Right renal pelvis (tissue), 4 donors: ENCODE measurements at regions not wholly inside any gene's neighbourhood (a gene's known extent, or its start where the extent isn't known, plus 50 kb on each side); places are given as distances from the start of the nearest gene placed in this dataset.

ENCODE experiments used
- DNase-seq, 4 donors: peaks; one replicate each; pipeline ENCODE4 v3.0.0-alpha.2; 2013; ENCODE audit warnings: low read depth in 4 of 4, low spot score in 3 of 4, missing footprints in 1 of 4

- no peak for DNase-seq
These were observed 169.6 kb upstream of the EYS start for GRCh38 chr6:65876668-65877067.

GRCh38 chr6:65852369-65852852 lies 145.4 kb upstream of the EYS start:
- DNase-seq: no peak

- DNase-seq: no peak
These were observed 123.1 kb upstream of the EYS start for GRCh38 chr6:65830151-65830550.

GRCh38 chr6:65819152-65819551 lies 112.1 kb upstream of the EYS start:
- DNase-seq: no peak

- DNase-seq: no peak
These were observed 111.5 kb upstream of the EYS start for GRCh38 chr6:65818576-65818975.

- DNase-seq: no peak
These were observed 110.0 kb upstream of the EYS start for GRCh38 chr6:65816991-65817390.

DNA sequence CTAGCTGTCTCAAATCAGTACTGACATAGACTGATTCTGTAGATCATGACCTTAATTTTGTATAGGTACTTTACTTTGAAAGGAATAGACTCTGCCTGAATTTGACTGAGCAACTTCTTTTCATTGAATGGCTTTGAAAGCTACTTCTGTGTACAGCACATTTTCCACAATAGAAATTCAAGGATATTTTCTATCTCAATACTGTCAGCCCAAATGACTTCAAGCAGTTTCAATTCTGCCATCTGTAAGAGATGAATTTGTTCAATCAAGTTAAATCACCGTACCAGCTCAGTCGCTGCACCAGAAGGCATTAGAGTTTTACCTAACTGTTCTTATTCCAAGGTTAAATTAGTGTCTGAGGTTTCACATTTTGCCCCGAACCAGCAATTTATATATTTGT lies 107.0 kb upstream of the EYS start:
- no peak for DNase-seq

GRCh38 chr6:65803186-65803585 lies 96.2 kb upstream of the EYS start:
- no peak for DNase-seq

GRCh38 chr6:65799389-65799788 lies 92.4 kb upstream of the EYS start:
- no peak for DNase-seq

DNA sequence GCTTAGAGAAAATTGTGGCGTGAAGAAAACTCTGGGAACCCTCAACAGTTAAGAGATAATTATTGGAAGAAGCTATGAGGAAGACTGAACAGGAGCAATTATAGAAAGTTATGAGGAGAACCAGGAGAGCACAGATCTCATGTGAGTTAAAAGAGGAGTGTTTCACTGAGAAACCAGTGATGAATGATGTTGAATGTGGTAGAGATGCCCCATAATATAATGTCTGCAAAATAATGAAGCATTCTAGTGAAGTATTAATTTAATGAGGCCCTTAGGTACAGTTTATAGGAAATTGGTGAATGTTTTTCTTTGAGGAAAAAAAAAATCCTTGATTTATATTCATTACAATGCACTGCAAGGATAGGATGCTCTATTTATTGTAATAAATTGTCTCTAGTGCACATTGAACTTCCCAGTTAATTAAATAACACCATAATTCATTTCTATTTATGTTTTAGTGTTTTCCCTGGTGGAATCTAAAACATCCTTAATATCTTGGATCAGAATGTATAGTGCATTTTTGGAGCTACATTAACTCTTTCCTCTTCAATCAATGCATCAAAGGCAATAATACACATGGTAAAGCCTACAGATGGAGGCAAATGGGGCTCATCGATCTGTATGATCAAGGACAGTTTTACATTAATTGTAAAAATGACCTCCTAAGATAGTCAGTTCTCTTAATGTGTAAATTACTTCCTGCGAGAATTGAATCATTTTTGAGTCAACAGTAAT lies 91.4 kb upstream of the EYS start:
- no peak for DNase-seq

GRCh38 chr6:65790666-65791065 lies 83.6 kb upstream of the EYS start:
- DNase-seq: no peak

DNA sequence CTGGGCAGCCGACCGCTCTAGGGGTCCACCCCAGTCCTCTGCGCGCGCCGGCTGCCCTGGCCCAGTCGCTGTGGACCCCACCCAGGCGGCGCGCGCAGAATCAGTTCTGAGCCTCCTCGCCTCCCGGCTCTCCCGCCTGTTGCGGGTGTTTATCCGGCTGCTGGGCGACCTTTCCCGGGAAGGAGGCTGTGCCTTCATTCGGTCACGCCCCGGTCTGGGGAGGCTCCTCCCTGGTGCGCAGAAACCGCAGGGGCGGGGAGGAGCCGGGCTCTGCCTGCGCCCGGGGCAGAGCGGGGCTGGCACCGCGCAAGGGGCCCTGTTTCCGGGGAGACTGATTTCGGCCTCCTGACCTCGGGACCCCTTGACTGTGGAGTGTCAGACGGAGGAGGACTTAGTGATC lies 80.8 kb upstream of the EYS start:
- DNase-seq: no peak

GRCh38 chr6:65786815-65787214 lies 79.8 kb upstream of the EYS start:
- no peak for DNase-seq

- DNase-seq: no peak
These were observed 73.7 kb upstream of the EYS start for GRCh38 chr6:65780691-65781090.

DNA sequence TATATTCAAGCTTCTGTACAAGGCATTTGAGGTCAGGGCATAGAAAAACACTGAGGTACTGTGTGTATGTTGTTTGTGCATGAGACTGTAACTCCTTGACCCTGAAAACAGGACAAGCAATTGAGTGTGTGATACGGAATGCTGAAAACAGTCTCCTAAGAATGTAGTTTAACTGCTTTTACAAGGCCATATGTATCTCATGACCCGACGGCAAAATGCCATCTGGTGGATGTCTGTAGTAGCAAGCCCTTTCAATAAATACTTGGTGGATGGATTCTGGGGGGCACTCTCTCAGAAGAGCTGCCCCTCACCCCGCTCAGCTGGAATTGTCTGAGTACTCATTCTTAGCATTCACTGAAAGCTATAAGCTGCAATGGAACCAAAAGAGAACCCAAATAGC lies 69.3 kb upstream of the EYS start:
- no peak for DNase-seq

- no peak for DNase-seq
These were observed 64.9 kb upstream of the EYS start for GRCh38 chr6:65771946-65772345.

DNA sequence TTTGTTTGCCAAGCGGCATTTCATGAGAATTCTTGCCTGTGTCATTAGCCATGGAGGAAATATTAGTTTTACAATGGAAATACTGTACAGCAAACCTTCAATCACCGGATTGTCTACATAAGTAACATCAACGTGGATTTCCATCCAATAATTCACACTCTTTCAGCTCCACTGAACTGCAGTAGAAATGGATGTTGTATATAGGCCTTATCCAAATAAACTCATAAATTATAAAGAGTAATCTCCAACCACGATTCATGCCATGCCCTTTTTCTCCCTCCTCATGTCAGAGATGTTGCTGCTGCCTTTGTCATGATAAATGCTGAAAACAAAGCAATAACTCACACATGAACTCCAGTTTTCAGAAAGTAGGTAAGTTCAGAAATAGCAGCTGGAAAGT lies 54.9 kb upstream of the EYS start:
- no peak for DNase-seq

- DNase-seq: no peak
These were observed 53.3 kb upstream of the EYS start for GRCh38 chr6:65760285-65760684.
